Fibroblast of skin of right biceps (primary cell): ENCODE measurements at regions not wholly inside any gene's neighbourhood (a gene's known extent, or its start where the extent isn't known, plus 50 kb on each side); places are given as distances from the start of the nearest gene placed in this dataset.
"Not testable (repeated sequence)": the region's sequence is repeated elsewhere in the genome, so short reads cannot be mapped to it uniquely, and the experiment has no call there.

Experiments used
- DNase-seq: peaks from one replicate; pipeline ENCODE4 v3.0.0-alpha.2; 2013

- no peak for DNase-seq
These were observed 219.3 kb upstream of the GRIN3A start for GRCh38 chr9:101957705-101958104.

- DNase-seq: no peak
These were observed 213.2 kb upstream of the GRIN3A start for GRCh38 chr9:101951598-101951997.

- no peak for DNase-seq
These were observed 193.3 kb upstream of the GRIN3A start for GRCh38 chr9:101931756-101932155.

GRCh38 chr9:101930783-101931182 lies 192.3 kb upstream of the GRIN3A start:
- no peak for DNase-seq

GRCh38 chr9:101925498-101925897 lies 187.1 kb upstream of the GRIN3A start:
- no peak for DNase-seq

- DNase-seq: no peak
These were observed 185.0 kb upstream of the GRIN3A start for GRCh38 chr9:101923451-101923850.

GRCh38 chr9:101916948-101917347 lies 178.5 kb upstream of the GRIN3A start:
- DNase-seq: not testable (repeated sequence)

- no peak for DNase-seq
These were observed 177.0 kb upstream of the GRIN3A start for GRCh38 chr9:101915482-101915881.

- DNase-seq: no peak
These were observed 174.3 kb upstream of the GRIN3A start for GRCh38 chr9:101912698-101913097.

- DNase-seq: no peak
These were observed 169.0 kb upstream of the GRIN3A start for GRCh38 chr9:101907466-101907865.

- no peak for DNase-seq
These were observed 166.4 kb upstream of the GRIN3A start for GRCh38 chr9:101904845-101905244.

- no peak for DNase-seq
These were observed 163.6 kb upstream of the GRIN3A start for GRCh38 chr9:101902051-101902450.

- DNase-seq: no peak
These were observed 158.7 kb upstream of the GRIN3A start for GRCh38 chr9:101897196-101897595.

- no peak for DNase-seq
These were observed 155.5 kb upstream of the GRIN3A start for GRCh38 chr9:101893661-101894646.

- no peak for DNase-seq
These were observed 143.1 kb upstream of the GRIN3A start for GRCh38 chr9:101881508-101881907.

GRCh38 chr9:101880846-101881245 lies 142.4 kb upstream of the GRIN3A start:
- DNase-seq: no peak

- no peak for DNase-seq
These were observed 140.3 kb upstream of the GRIN3A start for GRCh38 chr9:101878734-101879133.

- DNase-seq: no peak
These were observed 139.0 kb upstream of the GRIN3A start for GRCh38 chr9:101877439-101877838.

GRCh38 chr9:101861472-101861871 lies 123.0 kb upstream of the GRIN3A start:
- no peak for DNase-seq

GRCh38 chr9:101860920-101861319 lies 122.5 kb upstream of the GRIN3A start:
- DNase-seq: no peak

GRCh38 chr9:101859620-101860019 lies 121.2 kb upstream of the GRIN3A start:
- no peak for DNase-seq

- DNase-seq: no peak
These were observed 119.6 kb upstream of the GRIN3A start for GRCh38 chr9:101858026-101858425.

- no peak for DNase-seq
These were observed 110.8 kb upstream of the GRIN3A start for GRCh38 chr9:101849102-101849707.

- peak; percentile 57 for DNase-seq
These were observed 110.1 kb upstream of the GRIN3A start for GRCh38 chr9:101848485-101848919.
